GM19467 (cell line): ENCODE measurements at regions not wholly inside any gene's neighbourhood (a gene's known extent, or its start where the extent isn't known, plus 50 kb on each side); places are given as distances from the start of the nearest gene placed in this dataset.

Source experiments
- ATAC-seq: cut with Tn5 transposase; IDR thresholded peaks from one replicate; pipeline ENCODE4 v1.9.1; 2021; ENCODE audit warnings: mild to moderate bottlenecking, moderate library complexity; ENCODE audit not compliant: unreplicated experiment

GRCh38 chr12:40614923-40615322 lies 77.3 kb upstream of the CNTN1 start:
- no peak for ATAC-seq

- no peak for ATAC-seq
These were observed 76.6 kb upstream of the CNTN1 start for GRCh38 chr12:40615590-40615989.

- ATAC-seq: no peak
These were observed 75.8 kb upstream of the CNTN1 start for GRCh38 chr12:40616383-40616915.

GRCh38 chr12:40618636-40619035 lies 73.6 kb upstream of the CNTN1 start:
- no peak for ATAC-seq

- ATAC-seq: no peak
These were observed 71.6 kb upstream of the CNTN1 start for GRCh38 chr12:40620564-40621019.

GRCh38 chr12:40622246-40622838 lies 69.9 kb upstream of the CNTN1 start:
- ATAC-seq: peak; percentile 54

- no peak for ATAC-seq
These were observed 60.1 kb upstream of the CNTN1 start for GRCh38 chr12:40632171-40632570.

- no peak for ATAC-seq
These were observed 59.3 kb upstream of the CNTN1 start for GRCh38 chr12:40632933-40633332.

GRCh38 chr12:40634517-40635131 lies 57.6 kb upstream of the CNTN1 start:
- no peak for ATAC-seq

- ATAC-seq: no peak
These were observed 57.0 kb upstream of the CNTN1 start for GRCh38 chr12:40635141-40635731.
